Astrocyte (in vitro differentiated cells and primary cell): ENCODE measurements at regions not wholly inside any gene's neighbourhood (a gene's known extent, or its start where the extent isn't known, plus 50 kb on each side); places are given as distances from the start of the nearest gene placed in this dataset.

Experiments used
- DNase-seq: peaks from one replicate; pipeline ENCODE4 v3.0.0-alpha.2; 2010; ENCODE audit warnings: low read depth
- FAIRE-seq: peaks from 2 replicates; lab custom pipeline; 2011; peaks lifted over from hg19 to GRCh38; lab: Jason Lieb, UNC
- H2AFZ ChIP-seq: 2 replicates; pipeline ENCODE4 v1.6.0; 2012; ENCODE audit warnings: low read depth, low read length, inconsistent platforms
- H3K27ac ChIP-seq: 2 replicates; pipeline ENCODE4 v1.5.1; 2011; ENCODE audit warnings: low read depth, low read length, inconsistent platforms
- H3K27me3 ChIP-seq: 2 replicates; pipeline ENCODE4 v1.6.0; 2011; ENCODE audit warnings: low read length, inconsistent platforms; ENCODE audit not compliant: insufficient read depth
- H3K36me3 ChIP-seq: 2 replicates; pipeline ENCODE4 v1.5.1; 2011; ENCODE audit warnings: low read length, inconsistent platforms; ENCODE audit not compliant: insufficient read depth
- H3K4me1 ChIP-seq: 2 replicates; pipeline ENCODE4 v1.5.1; 2011; ENCODE audit warnings: low read length, inconsistent platforms; ENCODE audit not compliant: insufficient read depth
- H3K4me2 ChIP-seq: 2 replicates; pipeline ENCODE4 v1.6.0; 2012; ENCODE audit warnings: low read length, inconsistent platforms
- H3K4me3 ChIP-seq: 2 replicates; pipeline ENCODE4 v1.5.1; 2011; ENCODE audit warnings: low read depth, mild to moderate bottlenecking, low read length, inconsistent platforms; ENCODE audit not compliant: insufficient read depth
- H3K79me2 ChIP-seq: 2 replicates; pipeline ENCODE4 v1.6.0; 2012; ENCODE audit warnings: mild to moderate bottlenecking, low read length, inconsistent platforms; ENCODE audit not compliant: insufficient read depth
- H3K9ac ChIP-seq: 2 replicates; pipeline ENCODE4 v1.6.0; 2012; ENCODE audit warnings: mild to moderate bottlenecking, low read length, inconsistent platforms
- H3K9me3 ChIP-seq: 2 replicates; pipeline ENCODE4 v1.5.1; 2012; ENCODE audit warnings: low read depth, mild to moderate bottlenecking, low read length, inconsistent platforms; ENCODE audit not compliant: insufficient read depth
- H4K20me1 ChIP-seq: 2 replicates; pipeline ENCODE4 v1.6.0; 2012; ENCODE audit warnings: low read length, inconsistent platforms; ENCODE audit not compliant: insufficient read depth
- H3K27ac Mint-ChIP-seq: one replicate; pipeline ENCODE4 v1.8.0; 2021; ENCODE audit warnings: mild to moderate bottlenecking, mixed read lengths; ENCODE audit not compliant: unreplicated experiment
- H3K27me3 Mint-ChIP-seq: one replicate; pipeline ENCODE4 v1.8.0; 2021; ENCODE audit warnings: low read depth, mixed read lengths; ENCODE audit not compliant: unreplicated experiment
- H3K36me3 Mint-ChIP-seq: one replicate; pipeline ENCODE4 v1.8.0; 2021; ENCODE audit warnings: low read depth, mixed read lengths; ENCODE audit not compliant: unreplicated experiment
- H3K4me1 Mint-ChIP-seq: one replicate; pipeline ENCODE4 v1.8.0; 2021; ENCODE audit warnings: low read depth, mixed read lengths; ENCODE audit not compliant: unreplicated experiment
- H3K4me3 Mint-ChIP-seq: one replicate; pipeline ENCODE4 v1.8.0; 2021; ENCODE audit warnings: mild to moderate bottlenecking, moderate library complexity, mixed read lengths; ENCODE audit not compliant: unreplicated experiment
- H3K9me3 Mint-ChIP-seq: one replicate; pipeline ENCODE4 v1.8.0; 2021; ENCODE audit warnings: mild to moderate bottlenecking, mixed read lengths; ENCODE audit not compliant: unreplicated experiment
- EZH2 ChIP-seq: IDR thresholded peaks from 2 replicates; pipeline ENCODE4 v1.6.1; 2012; ENCODE audit warnings: mild to moderate bottlenecking, low read length, inconsistent platforms; ENCODE audit not compliant: insufficient read depth
- TF ChIP-seq, protein P1 (sequence below): IDR thresholded peaks from 2 replicates; pipeline ENCODE4 v1.5.1; 2011; ENCODE audit warnings: low read depth, mild to moderate bottlenecking, inconsistent platforms, low read length, moderate library complexity; ENCODE audit not compliant: insufficient read depth

DNA sequence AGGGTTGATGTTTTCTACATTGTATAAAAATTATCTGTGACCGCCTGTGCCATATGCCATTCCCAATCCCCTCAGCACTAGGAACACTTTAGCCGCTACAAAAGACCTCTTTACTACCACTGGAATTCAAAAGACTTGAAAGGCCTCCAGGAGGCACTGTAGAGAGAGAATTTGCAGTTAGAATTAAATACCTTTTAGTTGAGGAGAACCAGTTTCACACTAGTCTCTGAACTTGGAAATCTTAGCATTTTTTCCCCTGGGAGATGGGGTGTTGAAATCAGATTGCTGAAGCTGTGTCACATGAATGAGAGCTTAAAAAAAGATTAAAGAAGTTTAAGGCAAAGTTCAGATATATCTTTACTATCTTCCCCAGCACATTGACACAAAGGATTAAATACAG is 291.0 kb downstream of the ADGRL2 start:
- no peaks in the 10 kb centered on the region for H3K27me3 ChIP-seq
- no peaks in the 10 kb centered on the region for H3K36me3 ChIP-seq
- peaks cover 3% of the 10 kb centered on the region for H3K4me1 Mint-ChIP-seq
- H3K4me3 Mint-ChIP-seq: no peak overlapping the region
- no peak overlapping the region for H3K27ac Mint-ChIP-seq
- no peak overlapping the region for H3K4me3 ChIP-seq
- no peaks in the 10 kb centered on the region for H3K9me3 ChIP-seq
- H3K9ac ChIP-seq: no peak overlapping the region
- H3K36me3 Mint-ChIP-seq: no peaks in the 10 kb centered on the region
- no peaks in the 10 kb centered on the region for H3K27me3 Mint-ChIP-seq
- H3K79me2 ChIP-seq: no peaks in the 10 kb centered on the region
- DNase-seq (no peak), FAIRE-seq (no peak)
- TF ChIP-seq EZH2: no peak
- TF ChIP-seq, protein P1, sequence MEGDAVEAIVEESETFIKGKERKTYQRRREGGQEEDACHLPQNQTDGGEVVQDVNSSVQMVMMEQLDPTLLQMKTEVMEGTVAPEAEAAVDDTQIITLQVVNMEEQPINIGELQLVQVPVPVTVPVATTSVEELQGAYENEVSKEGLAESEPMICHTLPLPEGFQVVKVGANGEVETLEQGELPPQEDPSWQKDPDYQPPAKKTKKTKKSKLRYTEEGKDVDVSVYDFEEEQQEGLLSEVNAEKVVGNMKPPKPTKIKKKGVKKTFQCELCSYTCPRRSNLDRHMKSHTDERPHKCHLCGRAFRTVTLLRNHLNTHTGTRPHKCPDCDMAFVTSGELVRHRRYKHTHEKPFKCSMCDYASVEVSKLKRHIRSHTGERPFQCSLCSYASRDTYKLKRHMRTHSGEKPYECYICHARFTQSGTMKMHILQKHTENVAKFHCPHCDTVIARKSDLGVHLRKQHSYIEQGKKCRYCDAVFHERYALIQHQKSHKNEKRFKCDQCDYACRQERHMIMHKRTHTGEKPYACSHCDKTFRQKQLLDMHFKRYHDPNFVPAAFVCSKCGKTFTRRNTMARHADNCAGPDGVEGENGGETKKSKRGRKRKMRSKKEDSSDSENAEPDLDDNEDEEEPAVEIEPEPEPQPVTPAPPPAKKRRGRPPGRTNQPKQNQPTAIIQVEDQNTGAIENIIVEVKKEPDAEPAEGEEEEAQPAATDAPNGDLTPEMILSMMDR: no peak
- no peak overlapping the region for H3K27ac ChIP-seq
- H2AFZ ChIP-seq: no peak overlapping the region
- no peak overlapping the region for H3K4me2 ChIP-seq
- no peaks in the 10 kb centered on the region for H3K9me3 Mint-ChIP-seq
- H4K20me1 ChIP-seq: no peaks in the 10 kb centered on the region
- H3K4me1 ChIP-seq: no peaks in the 10 kb centered on the region

DNA sequence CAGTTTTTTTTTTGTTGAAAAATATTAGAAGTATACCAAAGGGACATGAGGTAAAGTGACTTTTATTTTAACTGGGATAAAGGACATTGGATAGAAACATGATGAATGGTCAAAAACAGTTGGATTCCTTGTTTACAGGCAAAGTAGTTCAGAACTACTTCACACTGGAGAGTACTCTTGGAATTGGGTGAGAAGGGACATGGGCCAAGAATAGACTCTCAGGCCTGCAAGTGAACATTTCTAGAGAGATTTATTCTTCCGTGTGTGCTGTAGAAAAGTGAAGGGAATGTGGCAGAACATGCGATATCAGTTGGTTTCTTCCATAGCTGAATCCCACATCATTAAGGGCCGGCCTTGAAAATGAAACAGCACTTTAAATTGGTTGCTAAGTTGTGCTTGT is 290.5 kb downstream of the ADGRL2 start:
- H3K4me2 ChIP-seq: no peak overlapping the region
- FAIRE-seq: no peak
- no peak overlapping the region for H3K27ac ChIP-seq
- H3K4me1 ChIP-seq: no peaks in the 10 kb centered on the region
- no peak overlapping the region for H3K4me3 ChIP-seq
- no peak for TF ChIP-seq EZH2
- TF ChIP-seq, protein P1: no peak
- no peak overlapping the region for H2AFZ ChIP-seq
- H3K9me3 ChIP-seq: no peaks in the 10 kb centered on the region
- Mint-ChIP-seq H3K36me3 (no peaks in the 10 kb centered on the region), H3K27ac (no peak overlapping the region), H3K27me3 (no peaks in the 10 kb centered on the region), H3K4me3 (no peak overlapping the region), H3K4me1 (peaks cover 5% of the 10 kb centered on the region), H3K9me3 (no peaks in the 10 kb centered on the region)
- H3K27me3 ChIP-seq: no peaks in the 10 kb centered on the region
- H3K9ac ChIP-seq: no peak overlapping the region
- no peak for DNase-seq
- no peaks in the 10 kb centered on the region for H3K79me2 ChIP-seq
- H3K36me3 ChIP-seq: no peaks in the 10 kb centered on the region
- no peaks in the 10 kb centered on the region for H4K20me1 ChIP-seq

DNA sequence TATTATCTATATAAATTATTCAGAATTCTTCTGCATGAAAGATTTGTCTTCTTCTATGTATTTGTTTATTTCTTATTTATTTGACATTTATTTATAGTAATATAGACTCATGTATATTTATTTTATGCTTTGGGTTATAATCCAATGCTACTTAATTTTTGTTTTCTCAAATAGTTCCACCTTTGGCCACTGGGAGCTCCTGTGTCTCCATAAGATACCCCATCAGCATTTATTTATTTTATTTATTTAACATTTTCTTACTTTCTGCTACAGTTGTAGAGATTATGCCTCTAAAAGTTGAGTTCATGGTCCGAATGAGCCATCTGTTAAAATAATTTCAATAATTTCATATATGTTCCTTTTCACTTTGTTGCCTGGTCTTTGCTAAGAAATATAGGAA is 289.4 kb downstream of the ADGRL2 start:
- Histone ChIP-seq H3K27ac (no peak overlapping the region), H3K9ac (no peak overlapping the region), H3K27me3 (no peaks in the 10 kb centered on the region), H3K4me3 (no peak overlapping the region), H3K36me3 (no peaks in the 10 kb centered on the region), H3K4me2 (no peak overlapping the region), H3K9me3 (no peaks in the 10 kb centered on the region), H2AFZ (no peak overlapping the region), H3K4me1 (no peaks in the 10 kb centered on the region), H4K20me1 (no peaks in the 10 kb centered on the region), H3K79me2 (no peaks in the 10 kb centered on the region)
- DNase-seq (no peak), FAIRE-seq (no peak)
- no peaks in the 10 kb centered on the region for H3K27me3 Mint-ChIP-seq
- H3K36me3 Mint-ChIP-seq: no peaks in the 10 kb centered on the region
- H3K4me1 Mint-ChIP-seq: peaks cover 5% of the 10 kb centered on the region
- H3K4me3 Mint-ChIP-seq: no peak overlapping the region
- no peaks in the 10 kb centered on the region for H3K9me3 Mint-ChIP-seq
- no peak for TF ChIP-seq EZH2
- TF ChIP-seq, protein P1: peak; percentile 30
- H3K27ac Mint-ChIP-seq: no peak overlapping the region
